ENCODE measurements at regions not wholly inside any gene's neighbourhood (a gene's known extent, or its start where the extent isn't known, plus 50 kb on each side); places are given as distances from the start of the nearest gene placed in this dataset.

DNA sequence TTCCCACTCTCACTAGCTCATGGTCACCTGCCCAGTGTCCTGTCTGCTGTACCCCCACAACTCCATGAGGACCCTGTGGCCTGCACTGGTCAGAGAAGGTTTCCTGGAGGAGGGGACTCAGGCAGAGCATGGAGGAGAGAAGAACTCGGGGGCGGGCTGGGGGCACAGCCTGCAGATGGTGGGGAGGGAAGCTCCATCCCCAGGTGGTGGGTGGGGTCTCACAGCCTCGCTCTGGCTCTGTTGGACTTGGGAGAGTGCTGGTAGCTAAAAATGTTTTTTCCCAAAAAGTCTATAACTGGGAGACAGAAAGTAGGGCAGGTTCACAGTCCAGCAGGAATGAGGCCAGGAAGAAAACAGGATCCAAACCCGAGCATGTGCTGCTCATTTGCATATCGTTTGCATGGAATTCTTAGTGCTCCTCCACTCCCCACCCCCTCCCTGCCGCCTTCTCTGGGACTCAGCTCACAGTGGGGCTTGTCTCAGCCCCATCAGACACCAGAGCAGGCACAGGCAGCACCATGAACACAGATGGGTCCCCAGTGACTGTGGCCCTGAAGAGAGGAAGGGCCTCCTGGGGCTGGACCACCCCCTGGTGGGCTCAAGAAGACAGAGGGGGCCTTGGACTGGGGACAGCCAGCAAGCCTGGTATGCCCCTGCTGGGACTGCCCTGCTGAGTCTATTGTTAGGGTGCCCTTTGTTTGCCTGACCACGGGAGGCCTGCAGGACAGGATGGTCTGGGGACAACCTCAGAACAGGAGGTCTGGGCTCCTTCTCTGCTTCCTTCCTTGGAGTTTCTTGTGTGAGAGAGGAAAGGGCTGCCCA lies 67.0 kb upstream of the SFSWAP start:
- TF ChIP-seq CEBPB (IDR thresholded peaks at IDR 0.05; ENCODE audit: low read depth, low read length) (no peak), MAFK (IDR thresholded peaks at IDR 0.05; ENCODE audit: low read depth, low read length) (no peak), SMC3 (IDR thresholded peaks at IDR 0.05; ENCODE audit: low read depth, low read length) (no peak), MAZ (IDR thresholded peaks at IDR 0.05; ENCODE audit: borderline replicate concordance, low read depth, low read length) (no peak), RCOR1 (IDR thresholded peaks at IDR 0.05; ENCODE audit: insufficient replicate concordance, low read length) (no peak)
- TF ChIP-seq, protein P1, sequence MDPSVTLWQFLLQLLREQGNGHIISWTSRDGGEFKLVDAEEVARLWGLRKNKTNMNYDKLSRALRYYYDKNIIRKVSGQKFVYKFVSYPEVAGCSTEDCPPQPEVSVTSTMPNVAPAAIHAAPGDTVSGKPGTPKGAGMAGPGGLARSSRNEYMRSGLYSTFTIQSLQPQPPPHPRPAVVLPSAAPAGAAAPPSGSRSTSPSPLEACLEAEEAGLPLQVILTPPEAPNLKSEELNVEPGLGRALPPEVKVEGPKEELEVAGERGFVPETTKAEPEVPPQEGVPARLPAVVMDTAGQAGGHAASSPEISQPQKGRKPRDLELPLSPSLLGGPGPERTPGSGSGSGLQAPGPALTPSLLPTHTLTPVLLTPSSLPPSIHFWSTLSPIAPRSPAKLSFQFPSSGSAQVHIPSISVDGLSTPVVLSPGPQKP (IDR thresholded peaks at IDR 0.05; ENCODE audit: borderline replicate concordance, low read depth, low read length), result no peak
- Histone ChIP-seq H2AFZ (replicated peaks; ENCODE audit: low read length, poor library complexity) (no peak overlapping the region), H3K79me1 (ENCODE audit: low read depth in 1 of 2, low read length in 2 of 2) (no peaks in the 10 kb centered on the region), H3K4me3 (ENCODE audit: insufficient read depth, low read depth, low read length) (no peak overlapping the region), H3K27ac (ENCODE audit: insufficient read depth, low read length) (no peak overlapping the region), H4K91ac (ENCODE audit: insufficient read depth, low read depth, low read length) (no peak overlapping the region), H3K9me3 (ENCODE audit: control insufficient read depth, insufficient read depth, low read length) (no peaks in the 10 kb centered on the region), H2BK5ac (ENCODE audit: low read depth, low read length, poor library complexity, severe bottlenecking) (no peak overlapping the region), H2BK120ac (ENCODE audit: low read depth, low read length) (no peak overlapping the region), H4K8ac (ENCODE audit: low read depth in 2 of 2, low read length in 2 of 2) (no peak overlapping the region), H3K18ac (ENCODE audit: low read depth, low read length) (no peak overlapping the region), H3K36me3 (ENCODE audit: control insufficient read depth, insufficient read depth, low read length) (no peaks in the 10 kb centered on the region), H3K27me3 (ENCODE audit: control insufficient read depth, insufficient read depth, low read length) (no peaks in the 10 kb centered on the region), H4K20me1 (ENCODE audit: insufficient read depth, low read length) (no peaks in the 10 kb centered on the region), H2BK20ac (ENCODE audit: low read depth, low read length) (no peak overlapping the region), H3K4ac (ENCODE audit: low read depth, low read length) (no peak overlapping the region), H3K9ac (ENCODE audit: low read depth, low read length) (no peak overlapping the region), H3K56ac (ENCODE audit: extremely low read depth, insufficient read depth, low read length) (no peak overlapping the region), H3K9me1 (ENCODE audit: insufficient read depth, low read length) (no peaks in the 10 kb centered on the region), H2AK9ac (replicated peaks; ENCODE audit: low read depth, low read length, poor library complexity) (no peak overlapping the region), H3K4me2 (ENCODE audit: low read depth, low read length) (no peak overlapping the region), H4K5ac (ENCODE audit: low read depth, low read length) (no peak overlapping the region), H2AK5ac (ENCODE audit: low read depth, low read length) (no peak overlapping the region), H3K4me1 (ENCODE audit: control insufficient read depth, insufficient read depth, low read length) (no peaks in the 10 kb centered on the region), H2BK15ac (ENCODE audit: low read depth, low read length) (no peak overlapping the region), H3K23ac (ENCODE audit: low read depth, low read length) (no peak overlapping the region), H3K14ac (replicated peaks; ENCODE audit: low read depth, low read length) (no peak overlapping the region)
- ChIA-PET CTCF (no interaction called here), POLR2A (ENCODE audit: unreplicated experiment) (no interaction called here)
- no peak for ATAC-seq (ENCODE audit: low read depth)
- no TSS peak for BruUV-seq (replicated peaks)
- in situ Hi-C loops (cut with MboI; ENCODE audit: low sequenced_read_pairs) (loop anchor here (5.0 kb wide), 1 partner anchor 332 kb away; no protein-coding TSS in a partner anchor), dilution Hi-C loops (cut with HindIII; ENCODE audit: low sequenced_read_pairs, unreplicated experiment) (no loop called here), intact Hi-C loops (cut with micrococcal nuclease) (no loop called here)
- no CpG with 5 or more reads among the region's 7 CpGs for WGBS, 2 experiments (ENCODE audit: extremely low coverage in 2 of 2, insufficient read length in 1 of 2)
- no peak for DNase-seq

All from IMR-90 (cell line).